Ovary (tissue), 3 donors: ENCODE measurements at regions not wholly inside any gene's neighbourhood (a gene's known extent, or its start where the extent isn't known, plus 50 kb on each side); places are given as distances from the start of the nearest gene placed in this dataset.

ENCODE experiments used
- CTCF ChIP-seq, 3 donors: fragments of 450-650 bp in 2 of 3; fragments of 200-600 bp in 1 of 3; IDR thresholded peaks; one replicate each; pipeline versions ENCODE4 v1.5.1 to v1.8.0; 2016 to 2022; ENCODE audit warnings: antibody characterized with exemption in 3 of 3, mild to moderate bottlenecking in 1 of 3
- EP300 ChIP-seq: sonication (generic); formaldehyde crosslinking; IDR thresholded peaks from one replicate; pipeline ENCODE4 v1.6.1; 2017; ENCODE audit warnings: antibody characterized with exemption
- POLR2A ChIP-seq: fragments of 450-650 bp; IDR thresholded peaks from one replicate; pipeline ENCODE4 v1.6.1; 2017; ENCODE audit warnings: antibody characterized with exemption, mild to moderate bottlenecking, moderate library complexity
- donor health status: DM: no; HTN: no; CAD: no.

GRCh38 chr13:19075418-19075817, 106.2 kb downstream of the TUBA3C start:
- no peak for TF ChIP-seq CTCF (IDR thresholded peaks at IDR 0.05)
- no peak for TF ChIP-seq POLR2A
- no peak for TF ChIP-seq EP300
